Esophagus squamous epithelium (tissue), 4 donors: ENCODE measurements at regions not wholly inside any gene's neighbourhood (a gene's known extent, or its start where the extent isn't known, plus 50 kb on each side); places are given as distances from the start of the nearest gene placed in this dataset.

Experiments
- CTCF ChIP-seq, 6 experiments: fragments of 450-650 bp in 4 of 6; fragments of 200-600 bp in 2 of 6; sonication (generic) in 2 of 6; IDR thresholded peaks; one replicate each; pipeline ENCODE4 v1.5.1; 2016 to 2019; ENCODE audit warnings: antibody characterized with exemption in 6 of 6, mild to moderate bottlenecking in 4 of 6, moderate library complexity in 4 of 6
- POLR2A ChIP-seq, 4 donors: fragments of 450-650 bp; IDR thresholded peaks; one replicate each; pipeline ENCODE4 v1.6.1; 2017; ENCODE audit warnings: antibody characterized with exemption in 4 of 4, mild to moderate bottlenecking in 4 of 4, moderate library complexity in 3 of 4

GRCh38 chr9:124137944-124138335, 119.8 kb upstream of the NEK6 start:
- TF ChIP-seq CTCF (IDR thresholded peaks at IDR 0.05) (no peak), POLR2A (IDR thresholded peaks at IDR 0.05) (no peak)
